Activated CD4-positive, alpha-beta memory T cell treated with anti-CD3 and anti-CD28 coated beads for 36 hours (primary cell): ENCODE measurements at regions not wholly inside any gene's neighbourhood (a gene's known extent, or its start where the extent isn't known, plus 50 kb on each side); places are given as distances from the start of the nearest gene placed in this dataset.

Experiments used
- CTCF ChIA-PET: fragments of 350-600 bp; sonication (Branson Sonifier 250); formaldehyde crosslinking; loops from one replicate; lab custom pipeline; 2021; ENCODE audit warnings: antibody characterized with exemption, inconsistent platforms; lab: Charles Lee
- POLR2A ChIA-PET: fragments of 350-600 bp; sonication (Branson Sonifier 250); formaldehyde crosslinking; loops from one replicate; lab custom pipeline; 2021; ENCODE audit warnings: antibody characterized with exemption; lab: Charles Lee
- DNase-seq: peaks from one replicate; pipeline ENCODE4 v3.0.0-alpha.2; 2020
- H3K27ac Mint-ChIP-seq: one replicate; pipeline ENCODE4 v1.8.0; 2021; ENCODE audit warnings: mixed read lengths
- H3K27me3 Mint-ChIP-seq: one replicate; pipeline ENCODE4 v1.8.0; 2021; ENCODE audit warnings: mixed read lengths
- H3K36me3 Mint-ChIP-seq: one replicate; pipeline ENCODE4 v1.8.0; 2021; ENCODE audit warnings: mixed read lengths
- H3K4me1 Mint-ChIP-seq: one replicate; pipeline ENCODE4 v1.8.0; 2021; ENCODE audit warnings: low read depth, mixed read lengths
- H3K4me3 Mint-ChIP-seq: one replicate; pipeline ENCODE4 v1.8.0; 2021; ENCODE audit warnings: mild to moderate bottlenecking, mixed read lengths
- H3K9me3 Mint-ChIP-seq: one replicate; pipeline ENCODE4 v1.8.0; 2021; ENCODE audit warnings: mixed read lengths
- intact Hi-C: fragments of 100-400 bp; cut with micrococcal nuclease; formaldehyde crosslinking; loops from one replicate; pipeline ENCODE4 v1.15.1; 2023

GRCh38 chr11:120061036-120061760 is 76.7 kb downstream of the TRIM29 start:
- H3K4me1 Mint-ChIP-seq = no peaks in the 10 kb centered on the region
- POLR2A ChIA-PET = no interaction called here
- H3K4me3 Mint-ChIP-seq = no peak overlapping the region
- CTCF ChIA-PET = no interaction called here
- H3K9me3 Mint-ChIP-seq = no peaks in the 10 kb centered on the region
- no peak overlapping the region for H3K27ac Mint-ChIP-seq
- DNase-seq = no peak
- intact Hi-C loops = no loop called here
- H3K27me3 Mint-ChIP-seq = peaks cover 15% of the 10 kb centered on the region
- no peaks in the 10 kb centered on the region for H3K36me3 Mint-ChIP-seq

- no peak overlapping the region for H3K27ac Mint-ChIP-seq
Observed at GRCh38 chr11:120060512-120060911, 77.4 kb downstream of the TRIM29 start.

GRCh38 chr11:120058931-120059330 is 79.0 kb downstream of the TRIM29 start:
- Mint-ChIP-seq H3K27me3 (peaks cover 8% of the 10 kb centered on the region), H3K36me3 (no peaks in the 10 kb centered on the region), H3K4me3 (no peak overlapping the region), H3K27ac (no peak overlapping the region), H3K4me1 (no peaks in the 10 kb centered on the region), H3K9me3 (no peaks in the 10 kb centered on the region)
- CTCF ChIA-PET = no interaction called here
- POLR2A ChIA-PET = no interaction called here
- no peak for DNase-seq
- intact Hi-C loops = no loop called here

More at GRCh38 chr11:120060512-120060911, 77.4 kb downstream of the TRIM29 start:
- peaks cover 11% of the 10 kb centered on the region for H3K27me3 Mint-ChIP-seq
- no peaks in the 10 kb centered on the region for H3K36me3 Mint-ChIP-seq
- no peak for DNase-seq
- intact Hi-C loops = no loop called here
- ChIA-PET POLR2A (no interaction called here), CTCF (no interaction called here)
- no peaks in the 10 kb centered on the region for H3K4me1 Mint-ChIP-seq
- no peak overlapping the region for H3K4me3 Mint-ChIP-seq
- H3K9me3 Mint-ChIP-seq = no peaks in the 10 kb centered on the region

GRCh38 chr11:120057595-120058581 is 80.0 kb downstream of the TRIM29 start:
- Mint-ChIP-seq H3K4me3 (no peak overlapping the region), H3K36me3 (no peaks in the 10 kb centered on the region), H3K9me3 (no peaks in the 10 kb centered on the region), H3K27ac (no peak overlapping the region), H3K27me3 (peaks cover 8% of the 10 kb centered on the region), H3K4me1 (no peaks in the 10 kb centered on the region)
- intact Hi-C loops = no loop called here
- no peak for DNase-seq
- ChIA-PET CTCF (no interaction called here), POLR2A (no interaction called here)

GRCh38 chr11:120057028-120057330 is 80.9 kb downstream of the TRIM29 start:
- H3K27me3 Mint-ChIP-seq = peaks cover 7% of the 10 kb centered on the region
- no peak for DNase-seq
- no peak overlapping the region for H3K4me3 Mint-ChIP-seq
- ChIA-PET CTCF (no interaction called here), POLR2A (no interaction called here)
- no peak overlapping the region for H3K27ac Mint-ChIP-seq
- intact Hi-C loops = no loop called here
- no peaks in the 10 kb centered on the region for H3K9me3 Mint-ChIP-seq
- no peaks in the 10 kb centered on the region for H3K4me1 Mint-ChIP-seq
- H3K36me3 Mint-ChIP-seq = no peaks in the 10 kb centered on the region

- Mint-ChIP-seq H3K27me3 (peaks cover 7% of the 10 kb centered on the region), H3K4me1 (no peaks in the 10 kb centered on the region), H3K9me3 (no peaks in the 10 kb centered on the region), H3K36me3 (no peaks in the 10 kb centered on the region), H3K27ac (no peak overlapping the region), H3K4me3 (no peak overlapping the region)
- intact Hi-C loops = no loop called here
- ChIA-PET POLR2A (no interaction called here), CTCF (no interaction called here)
- DNase-seq = no peak
Observed at GRCh38 chr11:120056301-120057027, 81.4 kb downstream of the TRIM29 start.

GRCh38 chr11:120055646-120056045 is 82.3 kb downstream of the TRIM29 start:
- H3K36me3 Mint-ChIP-seq = no peaks in the 10 kb centered on the region
- ChIA-PET CTCF (no interaction called here), POLR2A (no interaction called here)
- intact Hi-C loops = no loop called here
- no peak overlapping the region for H3K27ac Mint-ChIP-seq
- no peaks in the 10 kb centered on the region for H3K9me3 Mint-ChIP-seq
- H3K27me3 Mint-ChIP-seq = peaks cover 7% of the 10 kb centered on the region
- H3K4me3 Mint-ChIP-seq = no peak overlapping the region
- no peaks in the 10 kb centered on the region for H3K4me1 Mint-ChIP-seq
- DNase-seq = no peak

- Mint-ChIP-seq H3K27ac (no peak overlapping the region), H3K9me3 (no peaks in the 10 kb centered on the region), H3K4me3 (no peak overlapping the region), H3K27me3 (peaks cover 10% of the 10 kb centered on the region), H3K4me1 (no peaks in the 10 kb centered on the region), H3K36me3 (no peaks in the 10 kb centered on the region)
- ChIA-PET POLR2A (no interaction called here), CTCF (no interaction called here)
- intact Hi-C loops = no loop called here
- DNase-seq = no peak
Observed at GRCh38 chr11:120054753-120055045, 83.2 kb downstream of the TRIM29 start.

GRCh38 chr11:120054016-120054752 is 83.7 kb downstream of the TRIM29 start:
- H3K27me3 Mint-ChIP-seq = peaks cover 10% of the 10 kb centered on the region
- no peaks in the 10 kb centered on the region for H3K4me1 Mint-ChIP-seq
- POLR2A ChIA-PET = no interaction called here
- H3K36me3 Mint-ChIP-seq = no peaks in the 10 kb centered on the region
- no peaks in the 10 kb centered on the region for H3K9me3 Mint-ChIP-seq
- no peak overlapping the region for H3K4me3 Mint-ChIP-seq
- intact Hi-C loops = no loop called here
- CTCF ChIA-PET = no interaction called here
- H3K27ac Mint-ChIP-seq = no peak overlapping the region
- no peak for DNase-seq

GRCh38 chr11:120052196-120052775 is 85.6 kb downstream of the TRIM29 start:
- Mint-ChIP-seq H3K4me3 (no peak overlapping the region), H3K27ac (no peak overlapping the region), H3K9me3 (peaks cover 8% of the 10 kb centered on the region), H3K36me3 (no peaks in the 10 kb centered on the region), H3K27me3 (peaks cover 10% of the 10 kb centered on the region), H3K4me1 (no peaks in the 10 kb centered on the region)
- CTCF ChIA-PET = no interaction called here
- intact Hi-C loops = no loop called here
- POLR2A ChIA-PET = no interaction called here
- DNase-seq = no peak

- H3K4me3 Mint-ChIP-seq = no peak overlapping the region
- peaks cover 20% of the 10 kb centered on the region for H3K27me3 Mint-ChIP-seq
- H3K4me1 Mint-ChIP-seq = no peaks in the 10 kb centered on the region
- ChIA-PET POLR2A (no interaction called here), CTCF (no interaction called here)
- no peak for DNase-seq
- H3K9me3 Mint-ChIP-seq = peaks cover 22% of the 10 kb centered on the region
- intact Hi-C loops = no loop called here
- no peak overlapping the region for H3K27ac Mint-ChIP-seq
- H3K36me3 Mint-ChIP-seq = no peaks in the 10 kb centered on the region
Observed at GRCh38 chr11:120044011-120044675, 93.8 kb downstream of the TRIM29 start.
